LNCaP clone FGC (cell line): ENCODE measurements at regions not wholly inside any gene's neighbourhood (a gene's known extent, or its start where the extent isn't known, plus 50 kb on each side); places are given as distances from the start of the nearest gene placed in this dataset.

Experiments used
- DNase-seq: peaks from one replicate; pipeline ENCODE4 v3.0.0-alpha.2; 2011; ENCODE audit warnings: low read depth
- H3K4me3 ChIP-seq: 2 replicates; pipeline ENCODE4 v1.5.1; 2011; ENCODE audit warnings: mild to moderate bottlenecking, low read depth, low read length, control low read depth
- CTCF ChIP-seq: IDR thresholded peaks from 2 replicates; pipeline ENCODE4 v1.5.1; 2012; ENCODE audit warnings: mild to moderate bottlenecking; ENCODE audit not compliant: control insufficient read depth, insufficient read depth; ENCODE audit errors: extremely low read depth

GRCh38 chr6:165732696-165733488, 69.9 kb upstream of the PDE10A start:
- no peak for DNase-seq
- no peak overlapping the region for H3K4me3 ChIP-seq
- TF ChIP-seq CTCF: no peak

GRCh38 chr6:165729307-165729936, 66.4 kb upstream of the PDE10A start:
- DNase-seq: no peak
- TF ChIP-seq CTCF: peak; percentile 72

GRCh38 chr6:165728216-165728615, 65.2 kb upstream of the PDE10A start:
- no peak overlapping the region for H3K4me3 ChIP-seq
- no peak for DNase-seq
- TF ChIP-seq CTCF: no peak

More at GRCh38 chr6:165729307-165729936, 66.4 kb upstream of the PDE10A start:
- no peak overlapping the region for H3K4me3 ChIP-seq

GRCh38 chr6:165726965-165727381, 63.9 kb upstream of the PDE10A start:
- DNase-seq: no peak
- H3K4me3 ChIP-seq: no peak overlapping the region
- no peak for TF ChIP-seq CTCF

GRCh38 chr6:165726290-165726875, 63.3 kb upstream of the PDE10A start:
- no peak for DNase-seq
- no peak for TF ChIP-seq CTCF
- H3K4me3 ChIP-seq: no peak overlapping the region

- H3K4me3 ChIP-seq: no peak overlapping the region
- no peak for TF ChIP-seq CTCF
- no peak for DNase-seq
Measured at GRCh38 chr6:165725201-165725600, 62.2 kb upstream of the PDE10A start.
